ENCODE measurements at regions not wholly inside any gene's neighbourhood (a gene's known extent, or its start where the extent isn't known, plus 50 kb on each side); places are given as distances from the start of the nearest gene placed in this dataset.

DNA sequence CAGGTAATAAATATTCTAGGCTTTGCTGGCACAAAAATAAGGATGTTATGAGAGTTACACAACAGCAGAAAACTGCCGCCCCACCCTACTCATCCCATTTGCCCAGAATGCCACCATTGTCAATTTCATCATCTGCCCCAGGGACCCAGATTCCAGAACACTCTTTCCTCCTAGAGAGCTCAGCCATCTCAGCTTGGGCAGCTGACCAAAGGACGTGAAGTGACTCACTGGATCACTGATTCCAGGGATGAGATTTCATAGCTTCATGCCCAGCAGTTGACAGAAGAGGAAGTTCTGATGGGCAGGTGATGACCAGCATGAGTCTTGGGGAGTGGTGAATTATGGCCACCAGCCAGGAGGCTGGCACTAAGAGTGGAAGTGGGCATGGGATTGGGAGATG lies 450.3 kb downstream of the RMST start:
- H3K27me3 ChIP-seq, result no peaks in the 10 kb centered on the region
- no peaks in the 10 kb centered on the region for H3K9me3 ChIP-seq
- H3K27ac ChIP-seq, result no peak overlapping the region
- 74 to 87% (median 81%) methylated on average over 2 of the region's 2 CpGs for whole genome bisulfite sequencing, 5 donors
- H3K4me1 ChIP-seq, result no peaks in the 10 kb centered on the region
- no peaks in the 10 kb centered on the region for H3K36me3 ChIP-seq
- intact Hi-C loops (cut with DNase I; ENCODE audit: low total_unique reads), result no loop called here
- TF ChIP-seq POLR2A (IDR thresholded peaks at IDR 0.05) (no peak), EP300 (IDR thresholded peaks at IDR 0.05) (no peak), POLR2AphosphoS5 (IDR thresholded peaks at IDR 0.05) (no peak)
- TF ChIP-seq, protein P1, sequence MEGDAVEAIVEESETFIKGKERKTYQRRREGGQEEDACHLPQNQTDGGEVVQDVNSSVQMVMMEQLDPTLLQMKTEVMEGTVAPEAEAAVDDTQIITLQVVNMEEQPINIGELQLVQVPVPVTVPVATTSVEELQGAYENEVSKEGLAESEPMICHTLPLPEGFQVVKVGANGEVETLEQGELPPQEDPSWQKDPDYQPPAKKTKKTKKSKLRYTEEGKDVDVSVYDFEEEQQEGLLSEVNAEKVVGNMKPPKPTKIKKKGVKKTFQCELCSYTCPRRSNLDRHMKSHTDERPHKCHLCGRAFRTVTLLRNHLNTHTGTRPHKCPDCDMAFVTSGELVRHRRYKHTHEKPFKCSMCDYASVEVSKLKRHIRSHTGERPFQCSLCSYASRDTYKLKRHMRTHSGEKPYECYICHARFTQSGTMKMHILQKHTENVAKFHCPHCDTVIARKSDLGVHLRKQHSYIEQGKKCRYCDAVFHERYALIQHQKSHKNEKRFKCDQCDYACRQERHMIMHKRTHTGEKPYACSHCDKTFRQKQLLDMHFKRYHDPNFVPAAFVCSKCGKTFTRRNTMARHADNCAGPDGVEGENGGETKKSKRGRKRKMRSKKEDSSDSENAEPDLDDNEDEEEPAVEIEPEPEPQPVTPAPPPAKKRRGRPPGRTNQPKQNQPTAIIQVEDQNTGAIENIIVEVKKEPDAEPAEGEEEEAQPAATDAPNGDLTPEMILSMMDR (IDR thresholded peaks at IDR 0.05), result no peak
- no peak for DNase-seq
- H3K4me3 ChIP-seq, result no peak overlapping the region

DNA sequence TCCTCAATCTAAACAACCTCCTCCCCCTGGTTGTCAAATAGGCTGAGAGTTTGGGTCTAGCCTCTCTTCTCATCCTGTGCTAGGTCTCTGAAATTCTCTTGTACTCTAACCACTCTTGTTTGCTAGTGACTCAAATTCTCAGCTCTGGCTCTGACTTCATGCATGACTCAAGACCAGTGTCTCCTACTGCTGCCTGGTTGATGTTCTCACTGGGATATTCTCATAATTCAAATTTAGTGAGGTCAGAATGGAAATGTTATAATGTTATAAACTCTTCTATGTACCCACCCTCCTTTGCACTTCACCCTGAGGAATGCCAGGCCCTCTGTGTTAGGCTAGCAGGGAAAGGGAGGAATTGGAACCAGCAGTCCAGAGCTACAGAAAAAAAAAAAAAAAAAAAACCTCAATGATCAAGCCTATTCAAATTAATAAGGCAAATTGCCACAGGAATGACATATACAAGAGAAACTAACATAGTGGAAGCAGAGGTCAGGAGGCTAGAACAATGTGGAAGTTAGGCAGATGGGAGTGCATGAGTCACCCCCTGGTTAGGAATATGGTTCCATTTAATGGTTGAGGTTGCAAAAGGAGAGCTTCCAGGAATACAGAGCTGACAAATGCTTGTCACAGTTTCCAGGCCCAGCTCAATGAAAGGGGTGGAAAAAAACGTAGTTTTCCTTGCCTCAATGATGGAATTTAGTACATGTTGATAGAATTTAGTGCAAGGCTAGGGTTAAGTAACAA lies 459.5 kb downstream of the RMST start:
- Histone ChIP-seq H3K27ac (peak overlapping the region in 3 of 5 donors; percentile 14 to 55 (median 39)), H3K36me3 (no peaks in the 10 kb centered on the region), H3K4me1 (no peaks in the 10 kb centered on the region), H3K4me3 (no peak overlapping the region), H3K27me3 (no peaks in the 10 kb centered on the region), H3K9me3 (no peaks in the 10 kb centered on the region)
- WGBS, 5 donors, result 36 to 65% (median 62%) methylated on average over 1 of the region's 1 CpG
- intact Hi-C loops (cut with DNase I; ENCODE audit: low total_unique reads), result no loop called here
- TF ChIP-seq EP300 (IDR thresholded peaks at IDR 0.05), result no peak
- TF ChIP-seq POLR2AphosphoS5 (IDR thresholded peaks at IDR 0.05), result peak in 2 of 3 donors; percentile 13 to 29
- DNase-seq, result peak in 1 of 2 donors; percentile 9

DNA sequence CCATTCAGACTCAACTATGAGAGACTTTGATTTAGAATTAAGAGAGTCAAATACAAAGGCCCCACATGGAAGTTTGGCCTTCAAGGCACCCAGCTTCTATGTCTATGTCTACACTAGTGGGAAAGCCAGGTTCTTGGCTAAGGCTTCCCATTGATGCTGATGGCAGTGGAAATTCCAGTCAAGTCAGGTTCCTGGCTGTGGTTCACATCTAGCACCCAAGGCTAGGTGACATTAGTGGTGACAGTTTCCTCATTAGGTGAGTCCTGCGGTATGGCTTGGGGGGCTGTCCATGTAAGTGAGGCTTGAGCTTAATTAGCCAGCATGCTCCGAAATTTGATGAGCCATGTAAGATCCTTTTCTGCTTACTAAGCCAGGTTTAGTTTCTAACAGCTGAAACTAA lies 460.9 kb downstream of the RMST start:
- no peak for TF ChIP-seq POLR2AphosphoS5 (IDR thresholded peaks at IDR 0.05)
- no peak for TF ChIP-seq EP300 (IDR thresholded peaks at IDR 0.05)
- no peak for TF ChIP-seq POLR2A (IDR thresholded peaks at IDR 0.05)
- TF ChIP-seq, protein P1 (IDR thresholded peaks at IDR 0.05), result no peak
- Histone ChIP-seq H3K9me3 (no peaks in the 10 kb centered on the region), H3K4me3 (no peak overlapping the region), H3K27ac (no peak overlapping the region), H3K27me3 (no peaks in the 10 kb centered on the region), H3K36me3 (no peaks in the 10 kb centered on the region), H3K4me1 (no peaks in the 10 kb centered on the region)
- DNase-seq, result no peak
- 84 to 92% (median 89%) methylated on average over 2 of the region's 2 CpGs for WGBS, 5 donors
- intact Hi-C loops (cut with DNase I; ENCODE audit: low total_unique reads), result no loop called here

DNA sequence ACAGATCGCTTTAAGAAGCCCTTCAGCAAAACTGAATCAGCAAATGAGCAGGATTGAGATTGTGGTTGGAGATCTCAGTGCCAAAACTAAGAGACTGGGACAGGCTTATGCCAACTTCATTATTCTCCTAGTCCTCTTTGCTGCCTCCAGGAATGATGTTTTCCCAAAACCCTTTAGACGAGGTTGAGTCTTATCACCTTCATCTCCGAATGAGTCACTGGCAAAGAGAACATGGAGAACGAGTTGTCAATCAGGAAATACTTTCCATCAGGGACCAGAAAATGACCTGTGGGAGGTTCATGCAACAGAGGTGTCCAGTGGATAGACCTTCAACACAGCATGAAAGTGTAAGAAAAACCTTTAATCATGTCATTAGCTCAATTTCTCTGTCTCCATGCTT lies 461.5 kb downstream of the RMST start:
- Histone ChIP-seq H3K4me3 (no peak overlapping the region), H3K36me3 (no peaks in the 10 kb centered on the region), H3K27ac (no peak overlapping the region), H3K27me3 (no peaks in the 10 kb centered on the region), H3K4me1 (no peaks in the 10 kb centered on the region), H3K9me3 (no peaks in the 10 kb centered on the region)
- WGBS, 5 donors, result 72 to 83% (median 76%) methylated on average over 4 of the region's 4 CpGs
- no peak for DNase-seq
- intact Hi-C loops (cut with DNase I; ENCODE audit: low total_unique reads), result no loop called here
- no peak for TF ChIP-seq POLR2AphosphoS5 (IDR thresholded peaks at IDR 0.05)
- TF ChIP-seq, protein P1 (IDR thresholded peaks at IDR 0.05), result no peak
- TF ChIP-seq EP300 (IDR thresholded peaks at IDR 0.05), result no peak
- no peak for TF ChIP-seq POLR2A (IDR thresholded peaks at IDR 0.05)

DNA sequence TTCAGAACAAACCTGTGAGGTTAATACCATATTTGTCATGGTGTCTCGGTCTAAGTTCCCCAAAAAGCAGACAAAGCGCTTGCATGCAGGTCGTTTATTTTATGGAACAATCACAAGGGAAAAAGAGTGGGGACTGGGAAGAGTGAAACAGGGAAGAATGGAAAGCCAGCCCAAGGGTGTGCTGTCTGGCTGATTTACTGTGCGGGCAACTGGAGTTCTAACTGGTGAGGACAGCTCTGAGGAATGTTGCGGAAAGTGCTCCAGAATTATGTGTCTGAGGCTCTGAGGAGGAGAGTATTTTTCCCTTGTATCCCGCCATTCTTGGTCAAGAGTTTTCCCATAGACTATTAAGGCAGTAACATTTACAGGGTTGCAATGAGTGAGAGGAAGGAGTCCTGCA lies 465.4 kb downstream of the RMST start:
- no peaks in the 10 kb centered on the region for H3K4me1 ChIP-seq
- no peaks in the 10 kb centered on the region for H3K36me3 ChIP-seq
- DNase-seq, result no peak
- no peak overlapping the region for H3K27ac ChIP-seq
- TF ChIP-seq POLR2A (IDR thresholded peaks at IDR 0.05) (no peak), EP300 (IDR thresholded peaks at IDR 0.05) (no peak), POLR2AphosphoS5 (IDR thresholded peaks at IDR 0.05) (no peak)
- TF ChIP-seq, protein P1 (IDR thresholded peaks at IDR 0.05), result no peak
- 62 to 86% (median 73%) methylated on average over 6 of the region's 6 CpGs for WGBS, 5 donors
- intact Hi-C loops (cut with DNase I; ENCODE audit: low total_unique reads), result no loop called here
- no peak overlapping the region for H3K4me3 ChIP-seq
- H3K9me3 ChIP-seq, result no peaks in the 10 kb centered on the region
- H3K27me3 ChIP-seq, result no peaks in the 10 kb centered on the region

Data from stomach (tissue), 8 donors.